CD4-positive, alpha-beta T cell treated with Interferon gamma for 1 hour (primary cell): ENCODE measurements at regions not wholly inside any gene's neighbourhood (a gene's known extent, or its start where the extent isn't known, plus 50 kb on each side); places are given as distances from the start of the nearest gene placed in this dataset.

Source experiments
- DNase-seq: peaks from one replicate; pipeline ENCODE4 v3.0.0-alpha.2; 2020

DNA sequence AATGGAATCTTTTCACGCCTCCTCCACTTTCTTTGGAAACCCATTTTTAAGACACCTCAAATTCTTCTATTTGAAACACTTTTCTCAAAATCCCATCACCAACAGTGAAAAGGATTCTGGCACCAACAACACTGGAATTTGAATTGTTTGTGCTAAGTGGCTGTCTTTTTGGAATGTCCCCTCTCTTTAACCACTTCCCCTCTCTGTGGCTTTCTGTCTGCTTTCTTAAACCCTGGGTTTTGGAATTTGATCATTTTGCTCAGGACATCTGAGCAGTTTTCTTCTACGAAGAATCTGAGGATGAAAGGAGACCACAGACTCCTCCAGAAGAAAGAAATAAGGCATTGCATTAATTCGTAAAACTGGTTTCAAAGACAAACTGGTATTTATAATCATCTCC is 89.0 kb downstream of the MXRA5 start:
- DNase-seq, result no peak

DNA sequence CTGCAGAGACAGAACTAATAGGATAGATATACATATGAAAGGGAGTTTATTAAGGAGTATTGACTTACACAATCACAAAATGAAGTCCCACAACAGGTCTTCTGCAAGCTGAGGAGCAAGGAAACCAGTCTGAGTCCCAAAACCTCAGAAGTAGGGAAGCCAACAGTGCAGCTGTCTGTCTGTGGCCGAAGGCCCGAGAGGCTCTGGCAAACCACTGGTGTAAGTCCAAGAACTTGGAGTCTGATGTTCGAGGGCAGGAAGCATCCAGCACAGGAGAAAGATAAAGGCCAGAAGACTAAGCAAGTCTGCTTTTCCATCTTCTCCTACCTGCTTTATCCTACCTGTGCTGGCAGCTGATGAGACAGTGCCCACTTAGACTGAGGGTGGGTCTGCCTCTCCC is 89.6 kb downstream of the MXRA5 start:
- no peak for DNase-seq

DNA sequence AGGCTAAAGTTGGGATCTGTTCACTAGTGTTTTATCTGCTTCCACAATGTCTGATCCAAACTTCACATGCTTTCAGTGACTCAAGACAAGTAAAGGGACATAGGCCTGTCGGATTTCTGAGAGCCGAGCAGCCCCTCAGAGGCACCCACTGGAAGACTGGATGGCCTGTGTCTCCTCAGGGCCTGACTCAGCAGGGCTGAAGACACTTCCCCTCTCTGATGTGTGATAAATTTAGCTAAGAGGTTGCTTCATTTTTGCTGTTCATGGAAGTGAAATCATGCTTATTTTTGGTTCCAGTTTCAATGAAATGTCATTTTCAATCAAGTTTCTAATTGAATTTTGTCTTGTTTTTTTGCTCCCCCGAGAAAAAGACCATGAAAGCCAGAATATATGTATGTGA is 93.7 kb downstream of the MXRA5 start:
- peak; percentile 8 for DNase-seq

- no peak for DNase-seq
Measured at GRCh38 chrX:3250966-3251365, 95.5 kb downstream of the MXRA5 start.

DNA sequence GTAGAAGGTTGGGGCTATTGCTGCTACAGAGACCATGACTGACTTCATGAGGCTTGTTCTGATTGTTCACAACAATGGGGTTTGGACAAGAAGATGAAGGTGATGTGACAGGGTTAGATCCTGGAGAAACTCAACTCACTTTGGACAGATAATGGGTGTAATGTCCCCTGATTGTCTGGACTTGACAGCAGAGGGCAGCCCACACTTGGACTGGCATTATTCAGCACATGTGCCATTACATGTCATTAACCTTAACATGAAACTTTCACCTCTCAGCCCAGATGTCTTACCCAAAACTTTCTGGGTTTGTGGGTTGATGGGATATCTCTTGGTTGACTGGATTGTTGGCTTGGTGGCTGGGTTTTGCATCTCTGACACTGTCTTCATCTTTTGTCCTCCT is 101.5 kb downstream of the MXRA5 start:
- DNase-seq, result no peak

GRCh38 chrX:3244203-3244743 is 102.2 kb downstream of the MXRA5 start:
- no peak for DNase-seq

GRCh38 chrX:3232262-3232923 is 114.1 kb downstream of the MXRA5 start:
- no peak for DNase-seq

DNA sequence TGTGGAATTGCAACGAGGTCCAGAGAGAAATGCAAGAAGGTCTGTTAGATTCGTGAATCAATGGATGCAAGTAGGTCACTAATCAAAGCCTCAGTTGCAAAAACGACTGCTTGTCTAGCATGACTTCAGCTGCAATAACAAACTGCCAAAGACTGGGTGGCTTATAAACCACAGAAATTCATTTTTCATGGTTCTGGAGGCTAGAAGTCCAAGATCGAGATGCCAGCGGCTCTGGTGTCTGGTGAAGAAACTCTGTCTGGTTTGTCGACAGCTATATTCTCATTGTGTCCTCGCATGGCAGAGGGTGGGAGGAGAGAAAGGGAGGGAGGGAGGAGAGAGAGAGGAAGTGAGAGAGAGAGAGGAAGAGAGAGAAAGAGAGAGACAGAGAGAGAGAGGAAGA is 114.7 kb downstream of the MXRA5 start:
- DNase-seq, result no peak

- no peak for DNase-seq
Measured at GRCh38 chrX:3230496-3230895, 116.0 kb downstream of the MXRA5 start.

DNA sequence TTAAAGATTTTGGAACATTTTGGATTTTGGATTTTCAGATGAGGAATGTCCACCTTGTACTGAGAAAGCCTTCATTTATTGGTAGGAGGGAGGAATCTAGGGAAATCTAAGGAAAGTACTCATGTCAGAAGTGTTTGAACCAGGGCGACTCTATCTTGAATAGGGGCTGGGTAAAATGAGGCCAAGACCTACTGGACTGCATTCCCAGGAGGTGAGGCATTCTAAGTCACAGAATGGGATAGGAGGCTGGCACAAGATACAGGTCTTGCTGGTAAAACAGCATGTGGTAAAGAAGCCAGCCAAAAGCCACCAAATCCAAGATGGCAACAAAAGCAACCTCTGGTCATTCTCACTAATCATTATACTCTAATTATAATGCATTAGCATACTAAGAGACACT is 118.9 kb downstream of the MXRA5 start:
- DNase-seq, result no peak

- no peak for DNase-seq
Measured at GRCh38 chrX:3226087-3226486, 120.4 kb downstream of the MXRA5 start.

GRCh38 chrX:3221643-3222042 is 124.8 kb downstream of the MXRA5 start:
- DNase-seq, result no peak

- DNase-seq, result no peak
Measured at GRCh38 chrX:3219667-3220066, 126.8 kb downstream of the MXRA5 start.

- DNase-seq, result no peak
Measured at GRCh38 chrX:3219231-3219630, 127.2 kb downstream of the MXRA5 start.

- DNase-seq, result no peak
Measured at GRCh38 chrX:3218442-3218841, 128.0 kb downstream of the MXRA5 start.

- no peak for DNase-seq
Measured at GRCh38 chrX:3216581-3217180, 129.8 kb downstream of the MXRA5 start.

DNA sequence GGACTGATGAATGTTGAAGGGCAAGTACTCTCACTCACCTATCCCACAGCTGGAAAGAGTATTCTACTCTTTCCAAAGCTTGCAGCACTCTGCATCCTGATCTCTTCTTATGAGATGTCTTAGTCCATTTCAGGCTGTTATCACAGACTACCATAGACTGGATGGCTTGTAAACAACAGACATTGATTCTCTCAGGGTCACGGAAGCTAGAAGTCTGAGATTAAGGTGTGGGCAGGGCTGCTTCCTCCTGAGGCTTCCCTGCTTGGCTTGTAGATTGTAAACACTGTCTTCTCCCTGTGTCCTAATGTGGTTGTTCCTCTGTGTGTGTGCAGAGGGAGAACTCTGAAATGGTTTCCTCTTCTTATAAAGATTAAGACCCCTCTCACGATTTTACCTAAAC is 131.2 kb downstream of the MXRA5 start:
- no peak for DNase-seq

DNA sequence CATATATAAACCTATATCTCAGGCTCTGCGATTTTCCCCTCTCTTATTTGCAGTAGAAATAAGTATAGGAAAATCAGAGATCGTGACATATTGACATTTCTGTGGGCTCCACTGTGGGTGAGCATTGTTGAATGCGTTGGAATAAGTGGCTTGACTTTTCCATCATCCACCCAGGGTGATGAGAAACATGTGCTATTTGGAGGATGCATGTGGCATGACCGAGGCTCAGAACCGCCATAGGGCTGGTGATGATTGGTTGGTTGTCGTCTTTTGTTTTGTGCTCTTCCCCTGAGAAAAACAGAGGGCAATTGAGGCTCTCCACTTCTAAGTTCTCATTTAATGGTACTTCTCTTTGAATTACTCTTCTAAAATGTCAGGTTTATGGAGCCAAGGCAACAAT is 140.1 kb downstream of the MXRA5 start:
- no peak for DNase-seq

DNA sequence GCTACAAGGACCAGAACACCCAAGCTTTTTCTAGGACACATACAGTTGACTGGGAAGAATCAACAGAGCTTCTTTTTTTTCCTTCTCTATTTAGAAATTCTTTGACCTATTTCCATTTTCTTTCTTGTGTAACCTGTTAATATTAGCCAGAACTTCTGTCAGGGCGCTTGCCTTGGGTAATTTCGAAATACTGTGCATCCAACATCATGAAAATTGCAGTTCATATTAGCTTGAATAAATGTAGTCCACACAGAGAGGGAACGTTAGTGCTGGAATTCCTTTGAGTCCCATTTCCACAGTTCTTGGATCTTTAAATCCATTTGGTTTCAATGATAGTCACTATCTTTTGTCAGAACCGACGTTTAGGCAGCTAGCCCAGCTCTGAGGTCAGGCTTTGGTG is 141.8 kb downstream of the MXRA5 start:
- no peak for DNase-seq

- no peak for DNase-seq
Measured at GRCh38 chrX:3195845-3196244, 150.6 kb downstream of the MXRA5 start.

DNA sequence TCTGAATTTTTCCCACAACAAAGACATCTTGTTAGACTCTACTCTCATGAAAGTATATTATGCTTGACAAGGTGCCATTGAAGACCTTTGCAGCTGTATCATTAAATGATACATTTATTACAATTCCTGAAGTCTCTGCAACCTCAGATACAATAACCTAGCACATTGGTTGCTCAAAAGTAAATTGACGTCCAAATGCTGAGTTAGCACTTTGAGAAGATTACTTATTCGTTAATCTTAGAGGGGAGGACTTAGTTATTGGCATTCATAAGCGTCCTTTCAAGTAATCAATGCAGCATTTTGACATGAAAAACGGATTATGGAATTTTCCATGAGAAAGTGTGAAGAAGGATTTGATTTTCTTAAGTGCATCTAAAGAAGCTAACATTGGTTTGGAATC is 151.6 kb downstream of the ARSF start:
- no peak for DNase-seq

DNA sequence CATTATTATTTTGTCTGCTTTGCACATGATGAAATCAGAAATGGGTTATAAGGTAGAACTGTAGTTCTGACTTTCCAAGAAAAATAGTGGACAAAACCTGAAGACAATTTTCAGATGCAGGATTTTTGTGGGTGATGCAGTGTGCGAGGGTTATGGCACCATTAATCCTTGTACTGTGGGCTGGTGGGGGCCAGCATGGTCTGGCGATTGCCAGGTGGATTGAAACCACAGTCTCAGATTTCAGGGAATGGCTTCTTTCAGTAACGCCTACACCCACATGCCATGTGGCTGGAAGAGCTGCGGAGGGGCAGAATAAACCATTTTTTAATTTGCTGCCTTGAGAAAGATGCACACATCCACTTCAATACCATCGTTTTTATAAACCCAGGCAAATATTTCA is 150.5 kb downstream of the ARSF start:
- no peak for DNase-seq

GRCh38 chrX:3191201-3191600 is 149.9 kb downstream of the ARSF start:
- no peak for DNase-seq

DNA sequence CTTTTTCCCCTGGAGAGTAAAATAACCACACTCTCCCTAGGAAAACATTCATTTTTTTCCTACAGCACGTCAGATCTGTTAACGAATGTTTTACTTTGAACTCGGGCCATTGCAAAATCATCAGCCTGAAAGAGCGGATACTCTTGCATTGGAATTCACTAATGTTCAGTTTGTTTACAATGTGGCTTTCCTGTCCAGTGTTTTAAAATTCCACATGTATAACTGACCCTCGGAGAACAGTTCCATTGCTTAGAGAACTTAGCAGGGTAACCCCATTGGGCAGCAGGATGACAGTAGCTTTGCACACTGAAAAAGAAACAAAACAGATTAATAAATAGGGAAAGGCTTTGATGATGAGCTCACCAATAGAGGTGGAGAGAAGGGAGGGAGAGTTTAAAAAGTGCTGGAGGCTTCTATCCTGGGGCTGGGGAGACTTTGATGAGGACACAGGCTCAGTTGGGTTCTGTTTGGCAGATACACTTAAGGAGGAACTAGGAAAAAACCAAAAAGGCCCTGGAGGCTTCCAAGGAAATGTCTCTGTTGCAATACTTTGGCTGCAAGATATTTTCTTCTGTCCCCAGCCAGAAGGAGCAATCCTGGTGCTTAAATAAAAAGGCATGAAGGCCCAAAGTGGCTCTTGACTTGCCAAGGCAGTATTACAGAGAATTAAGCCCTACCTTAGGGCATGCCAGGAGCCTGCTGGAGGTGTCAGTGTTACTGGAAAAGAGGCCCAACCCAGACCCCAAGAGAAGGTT is 143.1 kb downstream of the ARSF start:
- no peak for DNase-seq
